HL-60 (cell line): ENCODE measurements at regions not wholly inside any gene's neighbourhood (a gene's known extent, or its start where the extent isn't known, plus 50 kb on each side); places are given as distances from the start of the nearest gene placed in this dataset.

Experiments used
- CTCF ChIP-seq: IDR thresholded peaks from one replicate; pipeline ENCODE4 v1.5.1; 2011; ENCODE audit warnings: low read length, control low read depth, inconsistent platforms; ENCODE audit not compliant: insufficient read depth
- GABPA ChIP-seq: IDR thresholded peaks from 2 replicates; pipeline ENCODE4 v1.6.1; 2012; ENCODE audit warnings: low read depth
- POLR2AphosphoS5 ChIP-seq: IDR thresholded peaks from 2 replicates; pipeline ENCODE4 v1.6.1; 2012; ENCODE audit warnings: low read depth

- no peak for TF ChIP-seq CTCF
- TF ChIP-seq POLR2AphosphoS5, result no peak
- no peak for TF ChIP-seq GABPA
These were observed 85.1 kb upstream of the CTSO start for GRCh38 chr4:156038772-156039171.
